SU-DHL-6 (cell line): ENCODE measurements at regions not wholly inside any gene's neighbourhood (a gene's known extent, or its start where the extent isn't known, plus 50 kb on each side); places are given as distances from the start of the nearest gene placed in this dataset.

ENCODE experiments used
- CTCF ChIP-seq: fragments of 200-600 bp; sonication (generic); IDR thresholded peaks from one replicate; pipeline ENCODE4 v1.5.1; 2017; ENCODE audit warnings: antibody characterized with exemption, mild to moderate bottlenecking, low read length, moderate library complexity; ENCODE audit not compliant: insufficient read depth, poor library complexity, severe bottlenecking
- EZH2phosphoT487 ChIP-seq: fragments of 200-600 bp; sonication (generic), shearing (Covaris generic); conservative IDR thresholded peaks from 2 replicates; pipeline ENCODE4 v1.6.1; 2018; ENCODE audit warnings: mild to moderate bottlenecking, antibody characterized with exemption, low read length, moderate library complexity, mixed read lengths

GRCh38 chr4:116877069-116877468 is 208.3 kb downstream of the TRAM1L1 start:
- TF ChIP-seq CTCF (no peak), EZH2phosphoT487 (no peak)
